Ascending aorta (tissue), 2 donors: ENCODE measurements at regions not wholly inside any gene's neighbourhood (a gene's known extent, or its start where the extent isn't known, plus 50 kb on each side); places are given as distances from the start of the nearest gene placed in this dataset.

ENCODE experiments used
- DNase-seq, 2 donors: peaks; one replicate each; pipeline ENCODE4 v3.0.0-alpha.2; 2019; ENCODE audit warnings: low spot score in 2 of 2
- H3K27ac ChIP-seq, 2 donors: fragments of 200-600 bp; sonication (generic); one replicate each; pipeline ENCODE4 v1.5.1; 2016 to 2017; ENCODE audit warnings: mild to moderate bottlenecking in 1 of 2
- H3K27me3 ChIP-seq: fragments of 200-600 bp; sonication (generic); one replicate; pipeline ENCODE4 v1.5.1; 2017
- H3K36me3 ChIP-seq, 2 donors: fragments of 200-600 bp; sonication (generic); one replicate each; pipeline ENCODE4 v1.5.1; 2016
- H3K4me1 ChIP-seq, 2 donors: fragments of 200-600 bp; sonication (generic); one replicate each; pipeline ENCODE4 v1.5.1; 2016 to 2017; ENCODE audit warnings: mild to moderate bottlenecking in 1 of 2
- H3K4me3 ChIP-seq, 2 donors: fragments of 200-600 bp; sonication (generic); one replicate each; pipeline ENCODE4 v1.5.1; 2016 to 2017; ENCODE audit warnings: mild to moderate bottlenecking in 1 of 2
- H3K9me3 ChIP-seq, 2 donors: fragments of 200-600 bp; sonication (generic); one replicate each; pipeline ENCODE4 v1.5.1; 2016
- CTCF ChIP-seq, 3 experiments: fragments of 200-600 bp in 2 of 3; fragments of 450-650 bp in 1 of 3; sonication (generic) in 2 of 3; IDR thresholded peaks; one replicate each; pipeline ENCODE4 v1.5.1; 2016 to 2019; ENCODE audit warnings: antibody characterized with exemption in 3 of 3, mild to moderate bottlenecking in 1 of 3, moderate library complexity in 1 of 3
- intact Hi-C: fragments of 100-400 bp; cut with DNase I; formaldehyde crosslinking; loops from one replicate; pipeline ENCODE4 v1.15.1; 2023

DNA sequence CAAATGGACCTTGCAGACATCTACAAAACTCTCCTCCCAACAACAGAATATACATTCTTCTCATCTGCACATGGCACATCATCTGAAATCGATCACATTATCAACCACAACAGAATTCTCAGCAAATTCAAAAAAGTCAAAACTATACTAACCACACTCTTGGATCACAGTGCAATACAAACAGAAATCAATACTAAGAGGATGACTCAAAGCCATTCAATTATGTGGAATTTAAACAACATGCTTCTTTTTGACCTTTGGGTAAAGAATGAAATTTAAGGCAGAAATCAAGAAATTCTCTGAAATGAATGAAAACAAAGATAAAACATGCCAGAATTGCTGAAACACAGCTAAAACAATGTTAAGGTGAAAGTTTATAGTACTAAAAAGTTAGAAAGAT is 358.1 kb downstream of the NSUN3 start:
- H3K36me3 ChIP-seq = no peaks in the 10 kb centered on the region
- intact Hi-C loops = loop anchor here (10.0 kb wide), 1 partner anchor 64 kb away; no protein-coding TSS in a partner anchor
- TF ChIP-seq CTCF (IDR thresholded peaks at IDR 0.05) = no peak
- peaks cover 0 to 4% of the 10 kb centered on the region in 2 donors for H3K9me3 ChIP-seq
- no peak overlapping the region for H3K4me3 ChIP-seq
- H3K4me1 ChIP-seq = no peaks in the 10 kb centered on the region
- no peak overlapping the region for H3K27ac ChIP-seq
- no peaks in the 10 kb centered on the region for H3K27me3 ChIP-seq
- no peak for DNase-seq

GRCh38 chr3:94423578-94423977 is 360.7 kb downstream of the NSUN3 start:
- DNase-seq = no peak
- intact Hi-C loops = loop anchor here (10.0 kb wide), 1 partner anchor 61 kb away; no protein-coding TSS in a partner anchor

GRCh38 chr3:94429517-94429916 is 366.7 kb downstream of the NSUN3 start:
- Histone ChIP-seq H3K9me3 (no peaks in the 10 kb centered on the region), H3K27ac (no peak overlapping the region), H3K36me3 (no peaks in the 10 kb centered on the region), H3K4me1 (no peaks in the 10 kb centered on the region), H3K27me3 (no peaks in the 10 kb centered on the region), H3K4me3 (no peak overlapping the region)
- no peak for DNase-seq
- no peak for TF ChIP-seq CTCF (IDR thresholded peaks at IDR 0.05)
- intact Hi-C loops = loop anchor here (10.0 kb wide), 1 partner anchor 55 kb away; no protein-coding TSS in a partner anchor

More at GRCh38 chr3:94423578-94423977, 360.7 kb downstream of the NSUN3 start:
- Histone ChIP-seq H3K27ac (no peak overlapping the region), H3K9me3 (peaks cover 0 to 4% of the 10 kb centered on the region in 2 donors), H3K27me3 (no peaks in the 10 kb centered on the region), H3K4me1 (no peaks in the 10 kb centered on the region), H3K36me3 (no peaks in the 10 kb centered on the region), H3K4me3 (no peak overlapping the region)
- TF ChIP-seq CTCF (IDR thresholded peaks at IDR 0.05) = no peak

GRCh38 chr3:94431876-94432570 is 369.2 kb downstream of the NSUN3 start:
- Histone ChIP-seq H3K27ac (no peak overlapping the region), H3K36me3 (no peaks in the 10 kb centered on the region), H3K9me3 (no peaks in the 10 kb centered on the region), H3K4me3 (no peak overlapping the region), H3K27me3 (no peaks in the 10 kb centered on the region), H3K4me1 (no peaks in the 10 kb centered on the region)
- DNase-seq = no peak
- intact Hi-C loops = no loop called here
- TF ChIP-seq CTCF (IDR thresholded peaks at IDR 0.05) = no peak

DNA sequence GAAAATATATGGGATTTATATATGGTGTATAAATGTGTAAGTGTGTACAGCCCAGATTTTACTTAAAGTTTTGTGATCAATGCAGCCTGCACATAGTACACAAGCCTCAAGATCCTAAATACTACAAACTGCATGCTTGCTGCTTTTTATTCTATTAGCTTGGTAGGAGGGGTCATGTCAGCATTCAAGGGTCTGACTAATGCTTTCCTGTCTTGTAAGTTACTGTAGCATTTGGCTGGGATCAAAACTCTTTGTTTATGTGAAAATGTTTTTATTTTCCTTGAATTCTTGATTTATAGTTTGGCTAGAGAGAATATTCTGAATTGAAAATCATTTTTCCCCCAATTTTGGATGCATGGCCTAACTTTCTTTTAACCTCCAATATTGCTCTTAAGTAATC is 370.9 kb downstream of the NSUN3 start:
- no peaks in the 10 kb centered on the region for H3K9me3 ChIP-seq
- no peak overlapping the region for H3K27ac ChIP-seq
- H3K4me3 ChIP-seq = no peak overlapping the region
- no peaks in the 10 kb centered on the region for H3K36me3 ChIP-seq
- intact Hi-C loops = no loop called here
- DNase-seq = no peak
- no peaks in the 10 kb centered on the region for H3K27me3 ChIP-seq
- no peaks in the 10 kb centered on the region for H3K4me1 ChIP-seq
- no peak for TF ChIP-seq CTCF (IDR thresholded peaks at IDR 0.05)
